H1 (cell line): ENCODE measurements at regions not wholly inside any gene's neighbourhood (a gene's known extent, or its start where the extent isn't known, plus 50 kb on each side); places are given as distances from the start of the nearest gene placed in this dataset.

ENCODE experiments used
- CTCF ChIA-PET: fragments of 300-600 bp; sonication (Branson Sonifier 250); formaldehyde crosslinking; loops from one replicate; lab custom pipeline; 2021; ENCODE audit not compliant: partially characterized antibody; lab: Charles Lee
- POLR2A ChIA-PET: fragments of 300-600 bp; sonication (Branson Sonifier 250); formaldehyde crosslinking; loops from one replicate; lab custom pipeline; 2021; ENCODE audit warnings: inconsistent platforms; ENCODE audit not compliant: partially characterized antibody; lab: Charles Lee
- DNase-seq, 2 experiments: peaks; one replicate each; pipeline versions ENCODE4 v3.0.0 to v3.0.0-alpha.2; 2010 to 2022; ENCODE audit warnings: low spot score in 2 of 2, low read depth in 1 of 2, mixed read lengths in 1 of 2
- FAIRE-seq: peaks from 2 replicates; lab custom pipeline; 2011; peaks lifted over from hg19 to GRCh38; lab: Jason Lieb, UNC
- H2AFZ ChIP-seq: 2 replicates; pipeline ENCODE4 v1.8.1; 2012; ENCODE audit warnings: low read length, inconsistent platforms
- H2AK5ac ChIP-seq: 2 replicates; pipeline ENCODE4 v1.6.1; 2013; ENCODE audit warnings: low read depth, low read length
- H2BK120ac ChIP-seq: replicated peaks from 2 replicates; pipeline ENCODE3; 2013; ENCODE audit warnings: low read depth, low read length, inconsistent platforms
- H2BK12ac ChIP-seq: 2 replicates; pipeline ENCODE4 v1.6.1; 2013; ENCODE audit warnings: low read depth, low read length
- H2BK15ac ChIP-seq: 2 replicates; pipeline ENCODE4 v1.6.1; 2013; ENCODE audit warnings: low read length
- H2BK20ac ChIP-seq: 2 replicates; pipeline ENCODE4 v1.6.1; 2013; ENCODE audit warnings: low read length
- H2BK5ac ChIP-seq: 2 replicates; pipeline ENCODE4 v1.6.1; 2013; ENCODE audit warnings: low read depth, low read length
- H3K14ac ChIP-seq: 2 replicates; pipeline ENCODE4 v1.6.1; 2013; ENCODE audit warnings: inconsistent platforms; ENCODE audit not compliant: insufficient read length
- H3K18ac ChIP-seq: 2 replicates; pipeline ENCODE4 v1.6.1; 2013; ENCODE audit warnings: low read length; ENCODE audit errors: extremely low read depth
- H3K23ac ChIP-seq: 2 replicates; pipeline ENCODE4 v1.6.1; 2013; ENCODE audit warnings: inconsistent platforms; ENCODE audit not compliant: insufficient read length
- H3K23me2 ChIP-seq: 2 replicates; pipeline ENCODE4 v1.6.1; 2013; ENCODE audit warnings: low read depth, low read length
- H3K27ac ChIP-seq: 2 replicates; pipeline ENCODE4 v1.6.1; 2011; ENCODE audit warnings: low read depth, low read length, inconsistent platforms
- H3K27me3 ChIP-seq, 4 experiments: replicated peaks in 1 of 4; 1 replicate in 1 of 4; 2 replicates in 3 of 4; pipeline versions ENCODE4 v1.6.1 to v1.8.1; 2011 to 2013; ENCODE audit warnings: low read length in 3 of 4, mild to moderate bottlenecking in 3 of 4, inconsistent platforms in 2 of 4, mixed read lengths in 2 of 4, moderate library complexity in 1 of 4; ENCODE audit not compliant: control insufficient read depth in 3 of 4, insufficient read depth in 3 of 4; ENCODE audit errors: extremely low read depth in 1 of 4
- H3K36me3 ChIP-seq, 4 experiments: 2 replicates each; pipeline versions ENCODE4 v1.6.1 to v1.8.1; 2011 to 2013; ENCODE audit warnings: mild to moderate bottlenecking in 4 of 4, low read length in 3 of 4, moderate library complexity in 2 of 4, control low read depth in 1 of 4, inconsistent platforms in 1 of 4; ENCODE audit not compliant: insufficient read depth in 4 of 4, control insufficient read depth in 2 of 4
- H3K4ac ChIP-seq: replicated peaks from 2 replicates; pipeline ENCODE3; 2013; ENCODE audit warnings: low read length, low read depth, mixed read lengths, inconsistent platforms; ENCODE audit not compliant: insufficient read length
- H3K4me1 ChIP-seq, 4 experiments: replicated peaks in 1 of 4; 1 replicate in 1 of 4; 2 replicates in 3 of 4; pipeline versions ENCODE4 v1.6.1 to v1.8.1; 2011 to 2013; ENCODE audit warnings: low read length in 3 of 4, inconsistent platforms in 2 of 4, mixed read lengths in 1 of 4; ENCODE audit not compliant: insufficient read depth in 4 of 4, control insufficient read depth in 3 of 4
- H3K4me2 ChIP-seq, 2 experiments: 2 replicates each; pipeline versions ENCODE4 v1.6.1 to v1.8.1; 2011 to 2013; ENCODE audit warnings: low read depth in 2 of 2, low read length in 2 of 2, control low read depth in 1 of 2, inconsistent platforms in 1 of 2, mild to moderate bottlenecking in 1 of 2; ENCODE audit not compliant: insufficient read depth in 1 of 2
- H3K4me3 ChIP-seq, 4 experiments: fragments of 200-600, 300-600 bp in 1 of 4; sonication (generic), shearing (Covaris generic), sonication (Bioruptor Twin) in 1 of 4; 2 replicates each; pipeline versions ENCODE4 v1.5.1 to v1.8.1; 2011 to 2016; ENCODE audit warnings: low read length in 4 of 4, low read depth in 3 of 4, control low read depth in 2 of 4, inconsistent platforms in 2 of 4, mild to moderate bottlenecking in 2 of 4, mixed read lengths in 1 of 4, moderate library complexity in 1 of 4; ENCODE audit not compliant: insufficient read depth in 2 of 4; ENCODE audit errors: extremely low read depth in 1 of 4
- H3K56ac ChIP-seq: replicated peaks from 2 replicates; pipeline ENCODE3; 2013; ENCODE audit warnings: low read depth, mild to moderate bottlenecking, mixed read lengths, low read length, inconsistent platforms; ENCODE audit not compliant: insufficient read length
- H3K79me1 ChIP-seq: 2 replicates; pipeline ENCODE4 v1.6.1; 2013; ENCODE audit warnings: low read depth, low read length, control low read depth
- H3K79me2 ChIP-seq, 2 experiments: 2 replicates each; pipeline versions ENCODE4 v1.6.1 to v1.8.1; 2012 to 2013; ENCODE audit warnings: low read length in 2 of 2, mild to moderate bottlenecking in 2 of 2, inconsistent platforms in 1 of 2; ENCODE audit not compliant: insufficient read depth in 2 of 2, control insufficient read depth in 1 of 2
- H3K9ac ChIP-seq, 4 experiments: replicated peaks in 1 of 4; 1 replicate in 1 of 4; 2 replicates in 3 of 4; pipeline versions ENCODE4 v1.6.1 to v1.8.1; 2011 to 2013; ENCODE audit warnings: low read depth in 3 of 4, low read length in 3 of 4, control low read depth in 2 of 4, mild to moderate bottlenecking in 2 of 4, moderate library complexity in 2 of 4, inconsistent platforms in 1 of 4; ENCODE audit errors: extremely low read depth in 1 of 4
- H3K9me3 ChIP-seq, 2 experiments: 2 replicates each; pipeline versions ENCODE4 v1.6.1 to v1.8.1; 2012 to 2013; ENCODE audit warnings: mild to moderate bottlenecking in 2 of 2, moderate library complexity in 2 of 2, control low read depth in 1 of 2, inconsistent platforms in 1 of 2, low read depth in 1 of 2, low read length in 1 of 2, mixed read lengths in 1 of 2; ENCODE audit not compliant: insufficient read depth in 2 of 2
- H4K20me1 ChIP-seq, 2 experiments: replicated peaks in 1 of 2; 2 replicates each; pipeline versions ENCODE3 to v1.8.1; 2011 to 2013; ENCODE audit warnings: inconsistent platforms in 2 of 2, low read length in 2 of 2, mild to moderate bottlenecking in 1 of 2; ENCODE audit not compliant: insufficient read depth in 2 of 2, control insufficient read depth in 1 of 2
- H4K5ac ChIP-seq: 2 replicates; pipeline ENCODE4 v1.6.1; 2013; ENCODE audit warnings: low read length, low read depth, mixed read lengths, inconsistent platforms; ENCODE audit not compliant: insufficient read length
- H4K8ac ChIP-seq: 2 replicates; pipeline ENCODE4 v1.8.0; 2013; ENCODE audit warnings: mild to moderate bottlenecking, moderate library complexity, low read length, inconsistent platforms; ENCODE audit not compliant: insufficient read depth; ENCODE audit errors: extremely low read depth
- H4K91ac ChIP-seq: replicated peaks from 2 replicates; pipeline ENCODE3; 2013; ENCODE audit warnings: low read length, mixed read lengths, inconsistent platforms; ENCODE audit not compliant: insufficient read length
- CTBP2 ChIP-seq: IDR thresholded peaks from 2 replicates; pipeline ENCODE4 v1.7.0; 2011; ENCODE audit warnings: borderline replicate concordance, mild to moderate bottlenecking, moderate library complexity, mixed read lengths, low read length; ENCODE audit not compliant: insufficient read depth, insufficient read length
- FOSL1 ChIP-seq: IDR thresholded peaks from 2 replicates; pipeline ENCODE4 v1.6.1; 2011; ENCODE audit warnings: mild to moderate bottlenecking, low read depth, low read length, moderate library complexity; ENCODE audit not compliant: insufficient read depth
- KDM5A ChIP-seq: fragments of 200-600 bp; IDR thresholded peaks from 2 replicates; pipeline ENCODE4 v1.7.1; 2012; ENCODE audit warnings: mild to moderate bottlenecking, low read length, inconsistent platforms, mixed read lengths
- MAFK ChIP-seq: IDR thresholded peaks from 2 replicates; pipeline ENCODE4 v1.6.1; 2012; ENCODE audit warnings: low read depth, mild to moderate bottlenecking, improper control_type of control experiment, low read length
- POLR2A ChIP-seq, 2 experiments: IDR thresholded peaks; 1 replicate in 1 of 2; 2 replicates in 1 of 2; pipeline ENCODE4 v1.6.1; 2011; ENCODE audit warnings: low read depth in 2 of 2, low read length in 2 of 2, mild to moderate bottlenecking in 2 of 2; ENCODE audit errors: control extremely low read depth in 1 of 2
- POU5F1 ChIP-seq: IDR thresholded peaks from 2 replicates; pipeline ENCODE4 v1.6.1; 2011; ENCODE audit warnings: low read depth, mild to moderate bottlenecking, low read length, moderate library complexity
- RXRA ChIP-seq: IDR thresholded peaks from 2 replicates; pipeline ENCODE4 v1.6.1; 2011; ENCODE audit warnings: low read depth, mild to moderate bottlenecking, low read length, moderate library complexity; ENCODE audit not compliant: insufficient read depth
- TEAD4 ChIP-seq: IDR thresholded peaks from 2 replicates; pipeline ENCODE4 v1.6.1; 2012; ENCODE audit warnings: low read depth, low read length, inconsistent platforms, mixed read lengths
- WGBS, 2 experiments: shearing (Covaris generic) in 1 of 2; methylation state at CpG; one replicate each; pipeline versions ENCODE4 v1.1.6 to v1.1.7; 2013 to 2015; ENCODE audit warnings: low lambda C conversion rate in 2 of 2, mixed read lengths in 2 of 2, inconsistent platforms in 1 of 2, low coverage in 1 of 2, missing lambda C conversion rate in 1 of 2; ENCODE audit not compliant: insufficient replicate concordance in 2 of 2, insufficient coverage in 1 of 2, insufficient read length in 1 of 2; ENCODE audit errors: extremely low coverage in 1 of 2, missing lambda C conversion rate in 1 of 2; 5-methylcytosine and 5-hydroxymethylcytosine counted together

- CTCF ChIA-PET: no interaction called here
- WGBS, 2 experiments: 45% methylated on average over 2 of the region's 2 CpGs; no CpG with 5 or more reads in 1 of the 2 experiments
- no peak for FAIRE-seq
These were observed 356.2 kb downstream of the NPR3 start for GRCh38 chr5:33067291-33067690.

More at GRCh38 chr5:33067291-33067690, 356.2 kb downstream of the NPR3 start:
- no peaks in the 10 kb centered on the region for H3K4me1 ChIP-seq
- H2AK5ac ChIP-seq: no peak overlapping the region
- H4K5ac ChIP-seq: no peak overlapping the region
- no peak overlapping the region for H4K8ac ChIP-seq
- no peaks in the 10 kb centered on the region for H3K79me2 ChIP-seq
- H3K23me2 ChIP-seq: no peaks in the 10 kb centered on the region
- H2AFZ ChIP-seq: no peak overlapping the region
- H2BK15ac ChIP-seq: no peak overlapping the region
- no peak overlapping the region for H2BK120ac ChIP-seq
- no peak overlapping the region for H4K91ac ChIP-seq
- H3K4me3 ChIP-seq: no peak overlapping the region
- no peak overlapping the region for H3K27ac ChIP-seq
- H2BK5ac ChIP-seq: no peak overlapping the region
- no peak overlapping the region for H3K56ac ChIP-seq
- no peaks in the 10 kb centered on the region for H3K36me3 ChIP-seq
- H3K14ac ChIP-seq: no peak overlapping the region
- no peaks in the 10 kb centered on the region for H4K20me1 ChIP-seq
- H3K27me3 ChIP-seq: no peaks in the 10 kb centered on the region
- no peak overlapping the region for H3K4me2 ChIP-seq
- DNase-seq: no peak
- H3K9me3 ChIP-seq: no peaks in the 10 kb centered on the region
- H2BK12ac ChIP-seq: no peak overlapping the region
- H3K4ac ChIP-seq: no peak overlapping the region
- no peak for TF ChIP-seq KDM5A
- no peak for TF ChIP-seq POLR2A (IDR thresholded peaks at IDR 0.05; ENCODE audit: control extremely low read depth in 1 of 2, low read depth in 2 of 2, low read length in 2 of 2)
- no peak for TF ChIP-seq CTBP2
- TF ChIP-seq TEAD4: no peak
- TF ChIP-seq POU5F1: no peak
- no peak for TF ChIP-seq RXRA
- TF ChIP-seq MAFK: no peak
- no peak for TF ChIP-seq FOSL1
- H2BK20ac ChIP-seq: no peak overlapping the region
- no peak overlapping the region for H3K9ac ChIP-seq
- POLR2A ChIA-PET: no interaction called here
- H3K18ac ChIP-seq: no peak overlapping the region
- H3K79me1 ChIP-seq: no peaks in the 10 kb centered on the region
- H3K23ac ChIP-seq: no peak overlapping the region
